GM12865 (cell line): ENCODE measurements at regions not wholly inside any gene's neighbourhood (a gene's known extent, or its start where the extent isn't known, plus 50 kb on each side); places are given as distances from the start of the nearest gene placed in this dataset.
"Not testable (repeated sequence)": the region's sequence is repeated elsewhere in the genome, so short reads cannot be mapped to it uniquely, and the experiment has no call there.

Experiments used
- DNase-seq: peaks from one replicate; pipeline ENCODE4 v3.0.0; 2010; ENCODE audit warnings: low read depth
- H3K4me3 ChIP-seq: 2 replicates; pipeline ENCODE4 v1.5.1; 2011; ENCODE audit warnings: mild to moderate bottlenecking, low read depth, low read length, control low read depth
- TF ChIP-seq, protein P1 (sequence below): IDR thresholded peaks from 2 replicates; pipeline ENCODE4 v1.5.1; 2011; ENCODE audit warnings: low read length, control low read depth, low read depth, inconsistent platforms; ENCODE audit not compliant: insufficient read depth; ENCODE audit errors: missing control alignments

GRCh38 chr13:56561327-56561726 lies 579.4 kb upstream of the PRR20A start:
- TF ChIP-seq, protein P1, sequence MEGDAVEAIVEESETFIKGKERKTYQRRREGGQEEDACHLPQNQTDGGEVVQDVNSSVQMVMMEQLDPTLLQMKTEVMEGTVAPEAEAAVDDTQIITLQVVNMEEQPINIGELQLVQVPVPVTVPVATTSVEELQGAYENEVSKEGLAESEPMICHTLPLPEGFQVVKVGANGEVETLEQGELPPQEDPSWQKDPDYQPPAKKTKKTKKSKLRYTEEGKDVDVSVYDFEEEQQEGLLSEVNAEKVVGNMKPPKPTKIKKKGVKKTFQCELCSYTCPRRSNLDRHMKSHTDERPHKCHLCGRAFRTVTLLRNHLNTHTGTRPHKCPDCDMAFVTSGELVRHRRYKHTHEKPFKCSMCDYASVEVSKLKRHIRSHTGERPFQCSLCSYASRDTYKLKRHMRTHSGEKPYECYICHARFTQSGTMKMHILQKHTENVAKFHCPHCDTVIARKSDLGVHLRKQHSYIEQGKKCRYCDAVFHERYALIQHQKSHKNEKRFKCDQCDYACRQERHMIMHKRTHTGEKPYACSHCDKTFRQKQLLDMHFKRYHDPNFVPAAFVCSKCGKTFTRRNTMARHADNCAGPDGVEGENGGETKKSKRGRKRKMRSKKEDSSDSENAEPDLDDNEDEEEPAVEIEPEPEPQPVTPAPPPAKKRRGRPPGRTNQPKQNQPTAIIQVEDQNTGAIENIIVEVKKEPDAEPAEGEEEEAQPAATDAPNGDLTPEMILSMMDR: no peak
- no peak overlapping the region for H3K4me3 ChIP-seq
- DNase-seq: no peak

DNA sequence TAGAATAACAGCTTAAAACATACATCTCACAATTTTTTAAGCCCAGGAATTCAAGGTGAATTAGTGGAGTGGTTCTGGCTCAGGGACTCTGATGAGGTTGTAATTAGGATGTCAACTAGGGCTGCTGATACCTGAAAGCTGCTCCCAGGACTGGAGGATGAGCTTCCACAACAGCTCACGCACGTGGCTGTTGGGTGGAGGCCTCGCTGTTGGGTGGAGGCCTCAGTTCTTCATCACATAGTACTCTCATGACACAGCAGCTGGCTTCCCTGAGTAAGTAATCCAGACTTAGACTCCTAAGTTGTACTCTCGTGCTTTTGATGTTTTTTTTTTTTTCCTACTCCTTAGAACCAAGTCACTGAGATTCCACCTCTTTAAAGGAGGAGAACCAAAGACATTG lies 577.1 kb upstream of the PRR20A start:
- DNase-seq: no peak
- no peak overlapping the region for H3K4me3 ChIP-seq
- TF ChIP-seq, protein P1: no peak

DNA sequence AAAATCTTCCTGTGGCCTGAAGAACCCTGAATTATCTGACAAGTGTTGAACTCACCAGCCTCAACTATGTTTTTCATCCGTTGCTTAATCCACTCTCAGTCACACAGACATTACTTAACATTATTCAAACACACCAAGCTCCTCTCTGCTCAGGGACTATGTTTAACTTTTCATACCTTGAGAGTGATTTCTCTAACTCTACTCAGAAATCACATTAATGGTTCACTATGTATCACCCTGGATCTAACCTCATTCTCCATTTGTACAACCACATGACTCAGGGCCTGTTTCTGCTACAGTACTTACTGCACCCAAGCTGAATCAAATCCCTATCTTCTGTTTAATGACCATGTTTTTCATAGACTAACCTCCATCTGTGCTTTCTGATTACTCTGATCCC lies 553.7 kb upstream of the PRR20A start:
- no peak for DNase-seq
- H3K4me3 ChIP-seq: no peak overlapping the region
- TF ChIP-seq, protein P1: no peak

GRCh38 chr13:56615572-56615971 lies 525.1 kb upstream of the PRR20A start:
- H3K4me3 ChIP-seq: no peak overlapping the region
- no peak for DNase-seq
- TF ChIP-seq, protein P1: no peak

DNA sequence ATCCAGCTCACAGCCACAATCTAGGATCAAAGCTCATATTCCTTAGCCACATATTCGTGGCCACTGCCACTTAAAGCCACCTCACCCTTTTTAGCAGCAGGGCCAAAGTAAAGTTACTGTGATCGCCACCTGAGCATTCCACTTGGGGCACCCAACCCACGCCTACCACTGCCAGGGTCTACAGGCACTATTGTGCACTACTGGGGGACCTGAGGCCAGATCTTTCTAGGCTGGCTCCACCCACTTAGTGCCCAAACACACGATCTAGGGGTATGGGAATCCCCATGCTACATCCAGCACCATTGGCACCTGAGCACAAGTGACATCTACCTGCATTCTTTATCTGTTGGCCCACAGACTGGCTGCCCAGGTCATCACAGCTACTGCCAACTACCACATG lies 517.9 kb upstream of the PRR20A start:
- TF ChIP-seq, protein P1: no peak
- no peak for DNase-seq

DNA sequence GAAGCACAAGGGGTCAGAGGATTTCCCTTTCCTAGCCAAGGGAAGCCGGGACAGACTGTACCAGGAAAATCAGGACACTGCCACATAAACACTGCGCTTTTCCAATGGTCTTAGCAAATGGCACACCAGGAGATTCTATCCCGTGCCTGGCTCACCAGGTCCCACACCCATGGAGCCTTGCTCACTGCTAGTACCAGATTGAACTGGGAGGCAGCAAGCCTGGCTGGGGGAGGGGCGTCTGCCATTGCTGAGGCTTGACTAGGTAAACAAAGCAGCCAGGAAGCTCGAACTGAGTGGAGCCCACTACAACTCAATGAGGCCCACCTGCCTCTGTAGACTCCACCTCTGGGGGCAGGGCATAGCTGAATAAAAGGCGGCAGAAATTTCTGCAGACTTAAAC lies 511.8 kb upstream of the PRR20A start:
- not testable (repeated sequence) for DNase-seq, H3K4me3 ChIP-seq

More for the DNA sequence above, 517.9 kb upstream of the PRR20A start:
- H3K4me3 ChIP-seq: no peak overlapping the region

DNA sequence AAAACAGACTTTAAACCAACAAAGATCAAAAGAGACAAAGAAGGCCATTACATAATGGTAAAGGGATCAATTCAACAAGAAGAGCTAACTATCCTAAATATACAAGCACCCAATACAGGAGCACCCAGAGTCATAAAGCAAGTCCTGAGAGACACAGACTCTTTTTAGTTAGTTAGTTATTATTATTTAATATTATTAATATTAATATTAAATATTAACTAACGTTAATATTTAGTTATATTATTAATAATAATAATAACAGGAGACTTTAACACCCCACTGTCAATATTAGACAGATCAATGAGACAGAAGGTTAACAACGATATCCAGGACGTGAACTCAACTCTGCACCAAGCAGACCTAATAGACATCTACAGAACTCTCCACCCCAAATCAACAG lies 509.7 kb upstream of the PRR20A start:
- not testable (repeated sequence) for DNase-seq, H3K4me3 ChIP-seq

- TF ChIP-seq, protein P1: no peak
- no peak overlapping the region for H3K4me3 ChIP-seq
- DNase-seq: no peak
These were observed 487.7 kb upstream of the PRR20A start for GRCh38 chr13:56653043-56653442.
